ENCODE measurements at regions not wholly inside any gene's neighbourhood (a gene's known extent, or its start where the extent isn't known, plus 50 kb on each side); places are given as distances from the start of the nearest gene placed in this dataset.

DNA sequence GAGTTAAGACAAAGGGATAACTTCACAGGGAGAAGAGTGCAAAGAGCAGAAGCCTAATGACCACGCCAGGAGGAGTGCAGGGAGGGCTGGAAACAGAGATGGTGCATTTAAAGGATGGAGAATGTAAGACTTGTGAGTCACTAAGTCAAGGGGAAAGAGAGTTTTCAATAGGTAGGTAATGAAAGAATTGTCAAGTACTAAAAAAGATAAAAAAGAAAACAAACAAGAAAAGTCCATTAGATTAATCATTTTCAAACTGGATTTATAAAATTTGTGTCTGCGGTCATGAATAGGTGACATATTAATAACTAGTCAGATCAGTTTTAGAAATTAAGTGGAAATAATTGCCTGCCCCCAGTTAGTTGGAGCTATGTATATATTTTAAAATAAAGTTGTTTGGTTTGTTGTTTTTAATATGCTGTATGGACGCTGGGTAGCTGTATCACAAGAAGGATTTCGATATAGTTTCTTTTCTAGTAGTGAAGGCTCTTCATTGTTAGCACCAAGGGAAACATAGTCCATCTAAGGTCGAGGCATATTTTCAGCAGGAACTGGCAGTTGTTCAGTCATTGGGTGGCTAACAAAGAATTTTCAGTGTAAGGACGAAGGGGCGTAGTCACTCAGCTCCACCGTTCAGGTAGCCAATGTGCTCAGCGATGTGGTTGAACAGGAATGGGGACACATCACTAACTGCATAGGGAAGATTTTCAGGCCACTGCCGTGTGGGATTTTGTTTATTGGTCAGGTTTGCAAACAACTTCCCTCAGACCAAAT, 203.0 kb downstream of the TGFB2 start:
- no peaks in the 10 kb centered on the region for H3K27me3 ChIP-seq
- H3K9ac ChIP-seq = no peak overlapping the region
- no peaks in the 10 kb centered on the region for H3K4me1 ChIP-seq

DNA sequence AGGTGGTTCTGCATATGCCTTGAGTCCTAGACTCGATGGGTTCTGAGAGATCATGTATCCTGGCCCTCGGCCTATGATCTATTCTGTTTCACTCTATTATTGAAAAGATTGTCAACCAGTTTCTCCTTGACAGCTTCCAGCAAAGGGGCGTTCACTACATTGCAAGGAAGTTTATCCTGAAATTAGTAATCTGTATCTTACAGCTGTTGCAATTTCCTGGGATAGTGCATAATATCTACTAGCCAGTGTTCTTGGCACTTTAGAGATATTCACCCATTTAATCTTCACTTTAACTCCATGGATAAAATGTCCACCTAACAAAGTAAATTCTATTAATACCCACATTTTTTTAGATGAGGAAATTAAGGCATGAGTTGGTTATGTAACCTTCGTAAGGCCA, 203.6 kb downstream of the TGFB2 start:
- Histone ChIP-seq H3K27ac (no peak overlapping the region), H3K27me3 (no peaks in the 10 kb centered on the region), H3K9ac (no peak overlapping the region), H3K4me3 (no peak overlapping the region), H3K9me3 (no peaks in the 10 kb centered on the region), H3K36me3 (no peaks in the 10 kb centered on the region), H4K20me1 (no peaks in the 10 kb centered on the region), H3K4me2 (no peak overlapping the region), H3K4me1 (no peaks in the 10 kb centered on the region)
- TF ChIP-seq Cebpa-rat (IDR thresholded peaks at IDR 0.05) = no peak

More for the DNA sequence above, 203.0 kb downstream of the TGFB2 start:
- Histone ChIP-seq H3K4me3 (no peak overlapping the region), H3K9me3 (no peaks in the 10 kb centered on the region), H3K4me2 (no peak overlapping the region), H3K27ac (no peak overlapping the region), H4K20me1 (no peaks in the 10 kb centered on the region), H3K36me3 (no peaks in the 10 kb centered on the region)
- TF ChIP-seq Cebpa-rat (IDR thresholded peaks at IDR 0.05) = no peak

DNA sequence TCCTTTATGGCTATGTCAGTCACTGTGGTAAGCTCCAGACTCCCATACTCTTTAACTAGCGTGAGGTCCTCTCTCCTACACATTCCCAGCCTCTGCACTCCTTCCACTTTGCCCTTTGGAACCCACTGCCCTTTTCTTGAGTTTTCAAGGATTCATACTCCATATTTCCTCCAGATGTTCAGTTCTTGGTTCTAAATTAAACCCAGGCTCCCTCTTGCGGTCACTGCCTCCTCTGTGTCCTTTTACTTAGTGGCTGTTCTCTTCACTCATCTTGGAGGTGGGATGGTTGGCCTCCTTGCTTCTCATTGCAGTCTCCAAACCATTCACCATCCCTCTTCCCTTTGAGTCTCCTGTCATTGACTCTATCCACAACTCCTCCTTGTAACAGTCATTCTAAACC, 208.1 kb downstream of the TGFB2 start:
- no peaks in the 10 kb centered on the region for H3K27me3 ChIP-seq

DNA sequence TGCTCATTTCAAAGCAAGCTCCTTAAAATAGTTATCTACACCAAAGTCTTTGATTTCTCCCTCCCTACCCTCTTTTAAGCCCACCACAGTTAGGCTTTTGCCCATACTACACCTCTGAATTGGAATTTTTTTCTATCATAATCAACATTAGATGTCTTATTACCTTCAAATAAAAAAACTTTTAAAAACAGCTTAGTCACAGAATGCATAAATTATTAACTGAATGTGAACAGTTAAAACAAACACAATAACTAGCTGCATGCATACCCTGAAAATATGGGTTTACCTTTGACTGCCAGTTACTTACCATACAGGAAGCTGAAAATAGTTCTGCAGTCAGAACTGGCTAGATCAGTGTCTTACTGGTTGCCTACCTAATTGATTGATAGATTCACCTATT, 210.9 kb downstream of the TGFB2 start:
- H3K4me1 ChIP-seq = no peaks in the 10 kb centered on the region
- H3K27me3 ChIP-seq = no peaks in the 10 kb centered on the region
- no peak overlapping the region for H3K4me2 ChIP-seq
- TF ChIP-seq Cebpa-rat (IDR thresholded peaks at IDR 0.05) = no peak
- no peak overlapping the region for H3K4me3 ChIP-seq
- no peaks in the 10 kb centered on the region for H4K20me1 ChIP-seq
- no peaks in the 10 kb centered on the region for H3K36me3 ChIP-seq
- no peak overlapping the region for H3K27ac ChIP-seq
- no peak overlapping the region for H3K9ac ChIP-seq
- no peaks in the 10 kb centered on the region for H3K9me3 ChIP-seq

More for the DNA sequence above, 208.1 kb downstream of the TGFB2 start:
- H3K4me2 ChIP-seq = no peak overlapping the region
- H3K27ac ChIP-seq = no peak overlapping the region
- no peak overlapping the region for H3K4me3 ChIP-seq
- no peak overlapping the region for H3K9ac ChIP-seq
- no peaks in the 10 kb centered on the region for H3K36me3 ChIP-seq
- H3K4me1 ChIP-seq = no peaks in the 10 kb centered on the region
- no peaks in the 10 kb centered on the region for H4K20me1 ChIP-seq
- H3K9me3 ChIP-seq = no peaks in the 10 kb centered on the region
- no peak for TF ChIP-seq Cebpa-rat (IDR thresholded peaks at IDR 0.05)

DNA sequence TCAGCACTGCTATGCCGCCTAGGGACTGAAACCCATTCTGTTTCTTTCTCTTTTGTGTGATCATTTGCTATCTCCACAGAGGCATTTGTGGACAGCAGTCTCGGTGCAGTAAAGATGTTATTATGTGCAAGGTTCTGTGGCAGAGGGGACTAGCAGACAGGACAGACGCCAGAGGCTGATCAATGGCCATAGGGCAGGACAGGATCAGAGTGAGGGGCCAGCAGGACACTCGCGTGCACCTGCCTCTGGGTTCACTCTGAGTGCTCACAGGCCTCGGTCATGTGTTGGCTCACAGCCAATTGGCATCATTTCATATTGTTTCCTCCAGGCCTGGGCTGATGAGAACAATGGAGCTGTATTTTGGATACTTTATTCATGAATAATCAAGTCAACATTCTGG, 212.6 kb downstream of the TGFB2 start:
- no peak overlapping the region for H3K27ac ChIP-seq

DNA sequence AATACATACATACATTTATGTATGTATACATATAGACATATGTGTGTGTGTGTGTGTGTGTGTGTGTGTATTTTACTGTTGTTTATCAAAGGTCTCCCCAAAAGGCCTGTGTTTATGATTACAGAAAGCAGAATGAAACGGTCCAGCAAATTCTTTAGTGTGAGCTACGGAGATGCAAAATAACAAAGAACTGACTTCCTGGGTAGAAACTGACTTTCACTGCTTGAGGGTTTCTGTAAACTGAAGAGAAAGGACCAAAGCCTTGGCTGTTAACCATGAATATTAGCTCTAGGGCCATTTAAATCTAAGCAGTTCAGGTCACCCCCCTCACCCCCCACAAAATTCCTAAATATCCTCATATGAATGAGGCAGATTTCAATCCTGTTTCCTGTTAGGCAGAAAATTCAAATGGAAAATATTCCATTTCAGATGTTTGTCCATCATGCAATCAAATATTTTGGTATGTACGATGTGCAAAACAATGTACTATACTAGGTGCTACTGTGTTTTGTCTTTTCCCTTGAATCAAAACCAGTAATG, 213.2 kb downstream of the TGFB2 start:
- no peak for TF ChIP-seq Cebpa-rat (IDR thresholded peaks at IDR 0.05)

More for the DNA sequence above, 212.6 kb downstream of the TGFB2 start:
- Histone ChIP-seq H3K9ac (no peak overlapping the region), H4K20me1 (no peaks in the 10 kb centered on the region), H3K4me3 (no peak overlapping the region), H3K36me3 (no peaks in the 10 kb centered on the region), H3K27me3 (no peaks in the 10 kb centered on the region), H3K4me1 (no peaks in the 10 kb centered on the region), H3K4me2 (no peak overlapping the region), H3K9me3 (no peaks in the 10 kb centered on the region)
- no peak for TF ChIP-seq Cebpa-rat (IDR thresholded peaks at IDR 0.05)

DNA sequence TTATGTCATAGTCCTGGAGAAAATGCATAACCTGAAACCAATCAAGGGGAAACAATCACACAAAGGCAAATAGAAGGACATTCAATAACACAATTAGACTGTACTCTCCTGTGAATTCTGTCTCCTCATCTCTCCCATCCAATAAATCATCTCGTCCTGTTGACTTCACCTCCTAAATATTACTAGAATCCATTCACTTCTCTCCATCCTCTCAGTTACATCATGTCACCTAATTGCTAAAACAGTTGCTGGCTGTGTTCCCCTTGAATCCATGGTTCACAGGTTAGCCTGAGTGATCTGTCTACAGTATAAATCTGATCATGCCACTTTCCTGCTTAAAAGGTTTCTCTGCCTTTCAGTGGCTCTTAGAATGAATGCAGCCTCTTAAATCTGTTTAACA, 220.2 kb downstream of the TGFB2 start:
- no peak overlapping the region for H3K9ac ChIP-seq
- no peaks in the 10 kb centered on the region for H3K9me3 ChIP-seq
- no peaks in the 10 kb centered on the region for H3K36me3 ChIP-seq
- H3K4me3 ChIP-seq = no peak overlapping the region
- H3K4me1 ChIP-seq = no peaks in the 10 kb centered on the region
- no peaks in the 10 kb centered on the region for H3K27me3 ChIP-seq
- H3K27ac ChIP-seq = no peak overlapping the region
- H3K4me2 ChIP-seq = no peak overlapping the region
- no peaks in the 10 kb centered on the region for H4K20me1 ChIP-seq
- no peak for TF ChIP-seq Cebpa-rat (IDR thresholded peaks at IDR 0.05)

More for the DNA sequence above, 213.2 kb downstream of the TGFB2 start:
- H3K4me3 ChIP-seq = no peak overlapping the region
- H3K4me2 ChIP-seq = no peak overlapping the region
- no peak overlapping the region for H3K27ac ChIP-seq
- no peaks in the 10 kb centered on the region for H3K27me3 ChIP-seq
- H4K20me1 ChIP-seq = no peaks in the 10 kb centered on the region
- H3K4me1 ChIP-seq = no peaks in the 10 kb centered on the region
- no peak overlapping the region for H3K9ac ChIP-seq
- no peaks in the 10 kb centered on the region for H3K9me3 ChIP-seq
- H3K36me3 ChIP-seq = no peaks in the 10 kb centered on the region

DNA sequence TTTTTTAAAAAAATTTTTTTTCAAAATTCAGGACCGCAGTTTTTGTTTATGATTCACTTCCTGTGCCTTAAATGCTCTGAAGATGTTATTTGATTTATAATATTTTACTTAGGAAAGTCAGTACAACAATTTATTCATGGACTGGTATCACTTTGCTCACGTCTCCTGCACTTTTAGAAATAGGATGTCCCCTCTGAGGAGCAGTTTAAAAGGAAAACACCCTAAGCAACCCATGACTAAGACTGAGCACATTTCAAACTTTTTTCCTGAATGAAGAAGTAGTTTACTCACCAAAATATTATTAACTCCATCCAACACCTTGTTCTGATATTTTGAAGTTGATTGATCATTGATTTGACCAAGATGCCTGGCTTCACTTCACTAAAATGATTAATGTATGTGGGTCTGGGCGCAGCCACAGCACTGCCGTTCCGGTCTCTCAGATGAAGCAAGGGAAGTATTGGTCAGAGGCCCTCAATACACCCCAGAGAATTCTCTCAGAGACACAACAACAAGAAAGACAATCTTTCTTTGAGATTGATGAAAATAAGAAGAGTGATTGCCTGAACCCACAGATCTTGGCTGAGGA, 223.9 kb downstream of the TGFB2 start:
- H3K4me2 ChIP-seq = no peak overlapping the region
- H4K20me1 ChIP-seq = no peaks in the 10 kb centered on the region
- no peak overlapping the region for H3K27ac ChIP-seq
- H3K4me1 ChIP-seq = no peaks in the 10 kb centered on the region
- no peaks in the 10 kb centered on the region for H3K27me3 ChIP-seq
- H3K36me3 ChIP-seq = no peaks in the 10 kb centered on the region
- H3K9me3 ChIP-seq = no peaks in the 10 kb centered on the region
- H3K4me3 ChIP-seq = no peak overlapping the region
- no peak overlapping the region for H3K9ac ChIP-seq
- TF ChIP-seq Cebpa-rat (IDR thresholded peaks at IDR 0.05) = no peak

DNA sequence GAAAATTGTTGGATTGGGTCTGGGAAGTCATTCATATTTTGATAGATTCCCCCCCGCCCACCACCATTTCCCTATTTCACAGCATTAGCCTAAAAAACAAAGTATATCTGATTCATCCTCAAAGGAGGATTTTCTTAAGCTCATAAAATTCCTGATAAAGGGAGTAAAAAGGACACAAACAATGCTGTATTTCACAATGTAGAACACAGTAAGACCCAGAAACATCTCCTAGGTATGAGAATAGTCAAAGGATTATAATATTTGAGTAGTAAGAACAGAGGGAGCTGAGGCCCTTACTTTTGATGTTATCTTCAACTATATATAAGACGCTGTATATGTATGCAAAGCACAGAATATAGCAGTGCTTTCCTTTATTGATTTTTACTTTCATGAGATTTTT, 225.3 kb downstream of the TGFB2 start:
- Histone ChIP-seq H4K20me1 (no peaks in the 10 kb centered on the region), H3K4me3 (no peak overlapping the region), H3K9me3 (no peaks in the 10 kb centered on the region), H3K27me3 (no peaks in the 10 kb centered on the region), H3K9ac (no peak overlapping the region), H3K27ac (no peak overlapping the region), H3K4me1 (no peaks in the 10 kb centered on the region), H3K4me2 (no peak overlapping the region), H3K36me3 (no peaks in the 10 kb centered on the region)
- no peak for TF ChIP-seq Cebpa-rat (IDR thresholded peaks at IDR 0.05)

DNA sequence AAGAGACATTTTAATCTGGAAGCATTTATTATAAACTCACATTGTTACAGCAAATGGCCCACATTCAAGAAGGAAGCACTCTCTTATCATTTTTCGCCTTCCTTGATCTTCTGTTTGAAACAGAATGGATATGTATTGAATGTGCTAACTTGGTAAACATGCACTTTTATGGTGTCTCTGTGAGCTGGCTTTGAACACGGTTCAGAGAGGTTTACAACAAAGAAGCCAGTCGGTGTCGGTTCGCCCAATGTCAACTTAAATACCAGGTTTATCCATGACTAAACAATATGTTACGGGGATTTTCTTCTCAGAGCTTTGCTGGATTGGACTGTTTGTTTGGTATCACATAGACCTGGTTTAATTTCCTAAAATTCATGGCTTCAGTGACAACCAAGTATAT, 226.4 kb downstream of the TGFB2 start:
- Histone ChIP-seq H3K4me3 (no peak overlapping the region), H3K4me1 (no peaks in the 10 kb centered on the region), H3K27me3 (no peaks in the 10 kb centered on the region), H3K36me3 (no peaks in the 10 kb centered on the region), H3K9ac (no peak overlapping the region), H3K27ac (no peak overlapping the region), H3K4me2 (no peak overlapping the region), H4K20me1 (no peaks in the 10 kb centered on the region), H3K9me3 (no peaks in the 10 kb centered on the region)
- no peak for TF ChIP-seq Cebpa-rat (IDR thresholded peaks at IDR 0.05)
